Hepatocyte (in vitro differentiated cells): ENCODE measurements at regions not wholly inside any gene's neighbourhood (a gene's known extent, or its start where the extent isn't known, plus 50 kb on each side); places are given as distances from the start of the nearest gene placed in this dataset.

Source experiments
- DNase-seq: peaks from one replicate; pipeline ENCODE4 v3.0.0-alpha.2; 2016; ENCODE audit warnings: low spot score
- H2AFZ ChIP-seq: fragments of 200-600 bp; sonication (generic); 2 replicates; pipeline ENCODE4 v1.6.0; 2016; ENCODE audit warnings: antibody characterized with exemption, mild to moderate bottlenecking
- H3K27ac ChIP-seq: fragments of 200-600 bp; sonication (generic); 2 replicates; pipeline ENCODE4 v1.5.1; 2016; ENCODE audit warnings: mild to moderate bottlenecking
- H3K27me3 ChIP-seq: fragments of 200-600 bp; sonication (generic); 2 replicates; pipeline ENCODE4 v1.6.1; 2016
- H3K36me3 ChIP-seq: fragments of 200-600 bp; sonication (generic); replicated peaks from 2 replicates; pipeline ENCODE4 v1.5.1; 2016; ENCODE audit warnings: low read depth; ENCODE audit not compliant: insufficient read depth
- H3K4me1 ChIP-seq: fragments of 200-600 bp; sonication (generic); 2 replicates; pipeline ENCODE4 v1.5.1; 2016; ENCODE audit warnings: mild to moderate bottlenecking, moderate library complexity; ENCODE audit not compliant: insufficient read depth
- H3K4me2 ChIP-seq: fragments of 200-600 bp; sonication (generic); 2 replicates; pipeline ENCODE4 v1.6.0; 2016
- H3K4me3 ChIP-seq: fragments of 200-600 bp; sonication (generic); 2 replicates; pipeline ENCODE4 v1.5.1; 2016; ENCODE audit warnings: mild to moderate bottlenecking
- H3K79me2 ChIP-seq: fragments of 200-600 bp; sonication (generic); 2 replicates; pipeline ENCODE4 v1.6.0; 2017; ENCODE audit warnings: mild to moderate bottlenecking
- H3K9me2 ChIP-seq: fragments of 200-600 bp; sonication (generic); replicated peaks from 2 replicates; pipeline ENCODE4 v1.6.0; 2017; ENCODE audit warnings: mild to moderate bottlenecking; ENCODE audit not compliant: insufficient read depth
- H3K9me3 ChIP-seq: fragments of 200-600 bp; sonication (generic); 2 replicates; pipeline ENCODE4 v1.5.1; 2016; ENCODE audit warnings: low read depth, mild to moderate bottlenecking
- H4K20me1 ChIP-seq: fragments of 200-600 bp; sonication (generic); 2 replicates; pipeline ENCODE4 v1.6.0; 2016; ENCODE audit warnings: mild to moderate bottlenecking; ENCODE audit not compliant: insufficient read depth, poor library complexity, severe bottlenecking
- EZH2 ChIP-seq: fragments of 200-600 bp; sonication (generic); IDR thresholded peaks from 2 replicates; pipeline ENCODE4 v1.6.1; 2016; ENCODE audit warnings: antibody characterized with exemption, mild to moderate bottlenecking, borderline replicate concordance
- EZH2phosphoT487 ChIP-seq: fragments of 200-600 bp; sonication (generic); IDR thresholded peaks from one replicate; pipeline ENCODE4 v1.6.1; 2018; ENCODE audit warnings: antibody characterized with exemption, mild to moderate bottlenecking, low read depth, moderate library complexity; ENCODE audit not compliant: unreplicated experiment, severe bottlenecking
- WGBS: methylation state at CpG from one replicate; pipeline ENCODE4 v1.1.6; 2016; ENCODE audit warnings: low lambda C conversion rate; ENCODE audit errors: missing lambda C conversion rate; 5-methylcytosine and 5-hydroxymethylcytosine counted together
- TF ChIP-seq, protein P1 (sequence below): fragments of 200-600 bp; sonication (generic); IDR thresholded peaks from 2 replicates; pipeline ENCODE4 v1.5.1; 2016; ENCODE audit warnings: antibody characterized with exemption, mild to moderate bottlenecking; ENCODE audit not compliant: poor library complexity

DNA sequence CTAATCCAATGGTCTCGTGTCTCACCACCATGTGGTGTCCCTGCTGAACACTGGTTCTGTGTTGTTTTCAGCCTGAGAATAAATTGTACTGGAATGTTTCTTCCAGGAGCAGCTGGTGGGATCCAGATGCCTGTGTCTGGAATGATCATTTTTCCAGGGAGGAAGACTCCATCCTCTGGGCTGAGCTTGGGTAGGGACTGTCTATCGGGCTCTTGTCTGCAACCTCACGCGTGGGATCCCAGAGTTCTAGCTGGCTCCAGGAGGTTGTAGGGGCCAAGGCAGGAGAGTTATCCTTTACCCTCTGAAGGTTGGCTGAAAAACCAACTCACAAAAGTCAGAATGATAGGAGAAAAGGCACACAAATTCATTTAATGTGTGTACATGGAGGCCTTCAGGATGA is 144.1 kb upstream of the B3GAT1 start:
- DNase-seq: no peak
- Histone ChIP-seq H3K4me1 (no peaks in the 10 kb centered on the region), H3K9me3 (no peaks in the 10 kb centered on the region), H3K36me3 (no peaks in the 10 kb centered on the region), H3K27me3 (no peaks in the 10 kb centered on the region), H3K79me2 (no peaks in the 10 kb centered on the region), H3K4me3 (no peak overlapping the region), H3K27ac (no peak overlapping the region), H4K20me1 (no peaks in the 10 kb centered on the region), H2AFZ (no peak overlapping the region), H3K9me2 (no peaks in the 10 kb centered on the region), H3K4me2 (no peak overlapping the region)
- TF ChIP-seq, protein P1, sequence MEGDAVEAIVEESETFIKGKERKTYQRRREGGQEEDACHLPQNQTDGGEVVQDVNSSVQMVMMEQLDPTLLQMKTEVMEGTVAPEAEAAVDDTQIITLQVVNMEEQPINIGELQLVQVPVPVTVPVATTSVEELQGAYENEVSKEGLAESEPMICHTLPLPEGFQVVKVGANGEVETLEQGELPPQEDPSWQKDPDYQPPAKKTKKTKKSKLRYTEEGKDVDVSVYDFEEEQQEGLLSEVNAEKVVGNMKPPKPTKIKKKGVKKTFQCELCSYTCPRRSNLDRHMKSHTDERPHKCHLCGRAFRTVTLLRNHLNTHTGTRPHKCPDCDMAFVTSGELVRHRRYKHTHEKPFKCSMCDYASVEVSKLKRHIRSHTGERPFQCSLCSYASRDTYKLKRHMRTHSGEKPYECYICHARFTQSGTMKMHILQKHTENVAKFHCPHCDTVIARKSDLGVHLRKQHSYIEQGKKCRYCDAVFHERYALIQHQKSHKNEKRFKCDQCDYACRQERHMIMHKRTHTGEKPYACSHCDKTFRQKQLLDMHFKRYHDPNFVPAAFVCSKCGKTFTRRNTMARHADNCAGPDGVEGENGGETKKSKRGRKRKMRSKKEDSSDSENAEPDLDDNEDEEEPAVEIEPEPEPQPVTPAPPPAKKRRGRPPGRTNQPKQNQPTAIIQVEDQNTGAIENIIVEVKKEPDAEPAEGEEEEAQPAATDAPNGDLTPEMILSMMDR: no peak
- TF ChIP-seq EZH2phosphoT487 (no peak), EZH2 (no peak)
- WGBS: 88% methylated on average over 4 of the region's 4 CpGs

DNA sequence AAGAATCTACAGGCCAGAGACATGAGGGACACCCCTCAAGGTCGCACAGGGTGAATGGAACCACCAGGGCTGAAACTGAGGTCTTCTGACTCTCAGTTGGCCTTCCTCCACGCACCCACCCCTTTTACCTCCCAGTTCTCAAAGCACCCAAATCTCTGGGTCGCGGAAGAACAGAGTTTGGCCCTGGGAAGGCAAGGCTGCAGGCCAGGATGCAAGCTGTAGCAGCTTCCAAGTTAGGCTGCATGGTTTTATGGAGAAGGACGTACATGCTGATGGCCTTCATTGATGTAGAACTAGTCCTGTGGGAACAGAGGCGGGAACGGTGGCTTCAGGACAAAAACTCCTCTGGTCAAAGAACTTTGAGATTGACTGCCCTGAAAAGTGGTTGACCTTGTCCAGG is 143.5 kb upstream of the B3GAT1 start:
- Histone ChIP-seq H3K79me2 (no peaks in the 10 kb centered on the region), H3K27ac (no peak overlapping the region), H3K9me2 (no peaks in the 10 kb centered on the region), H3K4me1 (no peaks in the 10 kb centered on the region), H4K20me1 (no peaks in the 10 kb centered on the region), H3K4me2 (no peak overlapping the region), H3K27me3 (no peaks in the 10 kb centered on the region), H3K36me3 (no peaks in the 10 kb centered on the region), H3K9me3 (no peaks in the 10 kb centered on the region), H2AFZ (no peak overlapping the region), H3K4me3 (no peak overlapping the region)
- TF ChIP-seq EZH2phosphoT487: no peak
- TF ChIP-seq, protein P1: no peak
- no peak for TF ChIP-seq EZH2
- WGBS: 90% methylated on average over 7 of the region's 7 CpGs
- no peak for DNase-seq

DNA sequence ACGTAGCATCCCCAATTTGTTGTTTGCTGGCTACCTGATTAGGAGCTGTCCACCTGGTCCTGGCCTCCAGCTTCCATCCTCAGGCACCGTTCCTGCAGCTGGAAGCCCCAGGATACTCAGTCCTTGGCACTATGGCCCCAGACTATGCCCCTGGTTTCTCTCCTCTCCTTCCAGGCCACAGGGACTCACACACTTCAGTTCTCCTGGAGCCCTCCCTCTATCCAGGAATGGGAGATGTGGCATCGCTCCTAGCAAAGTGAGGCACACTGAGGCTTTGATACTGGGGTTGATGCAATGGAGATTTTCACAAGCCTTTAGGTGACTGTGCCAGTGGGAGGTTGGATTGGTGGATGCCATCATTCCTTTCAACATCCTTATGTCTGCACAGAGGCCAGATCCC is 142.8 kb upstream of the B3GAT1 start:
- Histone ChIP-seq H3K9me2 (no peaks in the 10 kb centered on the region), H3K9me3 (no peaks in the 10 kb centered on the region), H2AFZ (no peak overlapping the region), H3K27ac (no peak overlapping the region), H3K4me1 (no peaks in the 10 kb centered on the region), H4K20me1 (no peaks in the 10 kb centered on the region), H3K4me3 (no peak overlapping the region), H3K79me2 (no peaks in the 10 kb centered on the region), H3K4me2 (no peak overlapping the region), H3K27me3 (no peaks in the 10 kb centered on the region), H3K36me3 (no peaks in the 10 kb centered on the region)
- no peak for TF ChIP-seq EZH2
- TF ChIP-seq, protein P1: no peak
- TF ChIP-seq EZH2phosphoT487: no peak
- no peak for DNase-seq
- WGBS: 94% methylated on average over 3 of the region's 3 CpGs

GRCh38 chr11:134554106-134554505 is 142.1 kb upstream of the B3GAT1 start:
- Histone ChIP-seq H2AFZ (no peak overlapping the region), H3K4me2 (no peak overlapping the region), H4K20me1 (no peaks in the 10 kb centered on the region), H3K27me3 (no peaks in the 10 kb centered on the region), H3K36me3 (no peaks in the 10 kb centered on the region), H3K4me1 (no peaks in the 10 kb centered on the region), H3K9me2 (no peaks in the 10 kb centered on the region), H3K9me3 (no peaks in the 10 kb centered on the region), H3K4me3 (no peak overlapping the region), H3K27ac (no peak overlapping the region), H3K79me2 (no peaks in the 10 kb centered on the region)
- WGBS: 83% methylated on average over 6 of the region's 6 CpGs
- TF ChIP-seq, protein P1: no peak
- TF ChIP-seq EZH2phosphoT487: no peak
- no peak for TF ChIP-seq EZH2
- DNase-seq: no peak
